Body of pancreas (tissue), 4 donors: ENCODE measurements at regions not wholly inside any gene's neighbourhood (a gene's known extent, or its start where the extent isn't known, plus 50 kb on each side); places are given as distances from the start of the nearest gene placed in this dataset.

Source experiments
- ATAC-seq: fragments of 150-250 bp; one replicate; pipeline ENCODE4 v1.9.1; 2016
- DNase-seq, 4 donors: peaks; one replicate each; pipeline ENCODE4 v3.0.0-alpha.2; 2019
- H3K27ac ChIP-seq, 4 donors: fragments of 200-600 bp; sonication (generic); 1 replicate in 3 of 4; 2 replicates in 1 of 4; pipeline versions ENCODE4 v1.5.1 to v1.6.1; 2016 to 2019; ENCODE audit warnings: mild to moderate bottlenecking in 1 of 4, mixed read lengths in 1 of 4, moderate library complexity in 1 of 4
- H3K27me3 ChIP-seq, 2 donors: fragments of 200-600 bp; sonication (generic); one replicate each; pipeline ENCODE4 v1.6.0; 2016; ENCODE audit warnings: mild to moderate bottlenecking in 1 of 2
- H3K36me3 ChIP-seq, 2 donors: fragments of 200-600 bp; sonication (generic); replicated peaks in 1 of 2; 2 replicates each; pipeline ENCODE4 v1.5.1; 2016; ENCODE audit warnings: low read depth in 2 of 2; ENCODE audit not compliant: insufficient read depth in 1 of 2
- H3K4me1 ChIP-seq: fragments of 200-600 bp; sonication (generic); one replicate; pipeline ENCODE4 v1.6.0; 2016
- H3K4me3 ChIP-seq, 2 donors: fragments of 200-600 bp; sonication (generic); 1 replicate in 1 of 2; 2 replicates in 1 of 2; pipeline ENCODE4 v1.5.1; 2016 to 2019
- H3K9me3 ChIP-seq, 3 donors: fragments of 200-600 bp; sonication (generic); 1 replicate in 2 of 3; 2 replicates in 1 of 3; pipeline ENCODE4 v1.5.1; 2016
- CTCF ChIP-seq, 7 experiments: fragments of 450-650 bp in 4 of 7; fragments of 200-600 bp in 3 of 7; sonication (generic) in 3 of 7; IDR thresholded peaks; one replicate each; pipeline ENCODE4 v1.5.1; 2016 to 2019; ENCODE audit warnings: antibody characterized with exemption in 7 of 7
- POLR2A ChIP-seq, 3 donors: fragments of 450-650 bp; IDR thresholded peaks; one replicate each; pipeline ENCODE4 v1.6.1; 2016; ENCODE audit warnings: antibody characterized with exemption in 3 of 3, mild to moderate bottlenecking in 2 of 3
- WGBS, 2 donors: methylation state at CpG; one replicate each; pipeline ENCODE4 v1.1.5; 2017; 5-methylcytosine and 5-hydroxymethylcytosine counted together
- intact Hi-C: fragments of 100-400 bp; cut with DNase I; formaldehyde crosslinking; loops from one replicate; pipeline ENCODE4 v1.15.1; 2023

- H3K9me3 ChIP-seq, result no peaks in the 10 kb centered on the region
- ATAC-seq (no peak), DNase-seq (peak in 2 of 4 donors; percentile 12 to 24)
- intact Hi-C loops, result no loop called here
- no peak for TF ChIP-seq CTCF (IDR thresholded peaks at IDR 0.05)
- TF ChIP-seq POLR2A (IDR thresholded peaks at IDR 0.05), result no peak
- no peak overlapping the region for H3K4me3 ChIP-seq
- H3K36me3 ChIP-seq, result no peaks in the 10 kb centered on the region
- 22 to 33% methylated on average over 3 of the region's 3 CpGs for WGBS, 2 donors
- H3K4me1 ChIP-seq, result no peaks in the 10 kb centered on the region
- no peak overlapping the region for H3K27ac ChIP-seq
- no peaks in the 10 kb centered on the region for H3K27me3 ChIP-seq
Observed at GRCh38 chr14:56881181-56881580, 70.9 kb upstream of the OTX2 start.

GRCh38 chr14:56878766-56879165 lies 68.5 kb upstream of the OTX2 start:
- H3K36me3 ChIP-seq, result no peaks in the 10 kb centered on the region
- no peak overlapping the region for H3K4me3 ChIP-seq
- no peak overlapping the region for H3K27ac ChIP-seq
- intact Hi-C loops, result no loop called here
- H3K4me1 ChIP-seq, result no peaks in the 10 kb centered on the region
- H3K27me3 ChIP-seq, result no peaks in the 10 kb centered on the region
- ATAC-seq, result no peak
- no peak for DNase-seq
- WGBS, 2 donors, result 73 to 83% methylated on average over 2 of the region's 2 CpGs
- no peak for TF ChIP-seq CTCF (IDR thresholded peaks at IDR 0.05)
- no peak for TF ChIP-seq POLR2A (IDR thresholded peaks at IDR 0.05)
- no peaks in the 10 kb centered on the region for H3K9me3 ChIP-seq

GRCh38 chr14:56875104-56875675 lies 64.9 kb upstream of the OTX2 start:
- no peak overlapping the region for H3K27ac ChIP-seq
- TF ChIP-seq CTCF (IDR thresholded peaks at IDR 0.05) (no peak), POLR2A (IDR thresholded peaks at IDR 0.05) (no peak)
- WGBS, 2 donors, result 89 to 92% methylated on average over 4 of the region's 4 CpGs
- DNase-seq (no peak), ATAC-seq (no peak)
- H3K4me1 ChIP-seq, result no peaks in the 10 kb centered on the region
- H3K27me3 ChIP-seq, result no peaks in the 10 kb centered on the region
- H3K36me3 ChIP-seq, result no peaks in the 10 kb centered on the region
- intact Hi-C loops, result no loop called here
- no peaks in the 10 kb centered on the region for H3K9me3 ChIP-seq
- H3K4me3 ChIP-seq, result no peak overlapping the region

GRCh38 chr14:56874375-56874774 lies 64.1 kb upstream of the OTX2 start:
- intact Hi-C loops, result no loop called here
- no peaks in the 10 kb centered on the region for H3K4me1 ChIP-seq
- DNase-seq (peak; percentile 40 to 66 (median 44)), ATAC-seq (no peak)
- no peaks in the 10 kb centered on the region for H3K9me3 ChIP-seq
- no peaks in the 10 kb centered on the region for H3K27me3 ChIP-seq
- H3K4me3 ChIP-seq, result no peak overlapping the region
- no peaks in the 10 kb centered on the region for H3K36me3 ChIP-seq
- WGBS, 2 donors, result 11 to 17% methylated on average over 5 of the region's 5 CpGs
- TF ChIP-seq CTCF (IDR thresholded peaks at IDR 0.05) (peak in 6 of 7 experiments; percentile 13 to 57 (median 44)), POLR2A (IDR thresholded peaks at IDR 0.05) (no peak)
- no peak overlapping the region for H3K27ac ChIP-seq

- Histone ChIP-seq H3K4me1 (no peaks in the 10 kb centered on the region), H3K36me3 (no peaks in the 10 kb centered on the region), H3K9me3 (no peaks in the 10 kb centered on the region), H3K27ac (no peak overlapping the region), H3K27me3 (no peaks in the 10 kb centered on the region), H3K4me3 (no peak overlapping the region)
- no peak for ATAC-seq
- 79 to 84% methylated on average over 2 of the region's 2 CpGs for WGBS, 2 donors
- DNase-seq, result no peak
- TF ChIP-seq CTCF (IDR thresholded peaks at IDR 0.05) (no peak), POLR2A (IDR thresholded peaks at IDR 0.05) (no peak)
- intact Hi-C loops, result no loop called here
Observed at GRCh38 chr14:56870336-56870735, 60.1 kb upstream of the OTX2 start.
